HG02852 (cell line): ENCODE measurements at regions not wholly inside any gene's neighbourhood (a gene's known extent, or its start where the extent isn't known, plus 50 kb on each side); places are given as distances from the start of the nearest gene placed in this dataset.

Experiments
- ATAC-seq: cut with Tn5 transposase; IDR thresholded peaks from one replicate; pipeline ENCODE4 v1.9.1; 2021; ENCODE audit warnings: mild to moderate bottlenecking, moderate library complexity; ENCODE audit not compliant: unreplicated experiment

- ATAC-seq = no peak
These were observed 260.8 kb upstream of the RRP15 start for GRCh38 chr1:218024211-218024720.

- no peak for ATAC-seq
These were observed 259.6 kb upstream of the RRP15 start for GRCh38 chr1:218025454-218025853.

- ATAC-seq = no peak
These were observed 257.9 kb upstream of the RRP15 start for GRCh38 chr1:218027152-218027551.

- no peak for ATAC-seq
These were observed 254.2 kb upstream of the RRP15 start for GRCh38 chr1:218030846-218031245.

GRCh38 chr1:218031901-218032300 lies 253.2 kb upstream of the RRP15 start:
- no peak for ATAC-seq

- ATAC-seq = no peak
These were observed 250.6 kb upstream of the RRP15 start for GRCh38 chr1:218034468-218034867.

- ATAC-seq = no peak
These were observed 236.2 kb upstream of the RRP15 start for GRCh38 chr1:218048828-218049420.

- ATAC-seq = no peak
These were observed 235.5 kb upstream of the RRP15 start for GRCh38 chr1:218049641-218050040.

GRCh38 chr1:218058730-218059129 lies 226.4 kb upstream of the RRP15 start:
- ATAC-seq = no peak

- ATAC-seq = no peak
These were observed 220.7 kb upstream of the RRP15 start for GRCh38 chr1:218064426-218064825.

GRCh38 chr1:218066332-218066731 lies 218.8 kb upstream of the RRP15 start:
- no peak for ATAC-seq

- ATAC-seq = no peak
These were observed 216.9 kb upstream of the RRP15 start for GRCh38 chr1:218068241-218068640.

GRCh38 chr1:218069180-218069579 lies 215.9 kb upstream of the RRP15 start:
- ATAC-seq = no peak

- no peak for ATAC-seq
These were observed 212.0 kb upstream of the RRP15 start for GRCh38 chr1:218073062-218073461.

- no peak for ATAC-seq
These were observed 206.2 kb upstream of the RRP15 start for GRCh38 chr1:218078916-218079315.

GRCh38 chr1:218079347-218079746 lies 205.7 kb upstream of the RRP15 start:
- ATAC-seq = no peak

GRCh38 chr1:218079820-218080219 lies 205.3 kb upstream of the RRP15 start:
- ATAC-seq = no peak

GRCh38 chr1:218080863-218081262 lies 204.2 kb upstream of the RRP15 start:
- ATAC-seq = no peak

GRCh38 chr1:218081358-218081757 lies 203.7 kb upstream of the RRP15 start:
- no peak for ATAC-seq

- peak; percentile 44 for ATAC-seq
These were observed 194.6 kb upstream of the RRP15 start for GRCh38 chr1:218090459-218090858.

- no peak for ATAC-seq
These were observed 183.7 kb upstream of the RRP15 start for GRCh38 chr1:218101409-218101808.

GRCh38 chr1:218108034-218108433 lies 177.1 kb upstream of the RRP15 start:
- ATAC-seq = no peak

GRCh38 chr1:218112862-218113261 lies 172.2 kb upstream of the RRP15 start:
- ATAC-seq = no peak
